ENCODE measurements at regions not wholly inside any gene's neighbourhood (a gene's known extent, or its start where the extent isn't known, plus 50 kb on each side); places are given as distances from the start of the nearest gene placed in this dataset.
"Not testable (repeated sequence)": the region's sequence is repeated elsewhere in the genome, so short reads cannot be mapped to it uniquely, and the experiment has no call there.

DNA sequence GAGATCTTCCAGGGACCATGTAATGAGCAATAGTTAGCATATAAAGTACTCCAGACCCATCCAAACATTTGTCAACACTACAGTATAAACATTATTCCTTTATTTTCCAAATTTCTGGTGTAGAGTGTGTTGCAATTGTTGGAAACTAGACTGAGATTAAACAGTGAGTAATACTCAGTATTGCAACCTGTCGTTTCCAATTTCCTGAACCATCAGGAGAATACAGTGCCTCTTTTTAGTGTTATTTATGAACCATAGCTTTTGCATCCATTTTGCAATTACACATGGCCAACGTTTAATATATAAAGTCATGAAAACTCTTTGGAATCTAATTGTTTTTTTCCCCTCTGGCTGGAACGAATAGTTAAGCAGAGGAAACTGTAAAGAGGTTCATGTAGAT is 58.3 kb upstream of the DHRSX start:
- no peak for DNase-seq (ENCODE audit: low read depth)
- H3K4me3 ChIP-seq (ENCODE audit: low read depth, low read length), result no peak overlapping the region
- no peak for TF ChIP-seq CTCF (conservative IDR thresholded peaks at IDR 0.05; ENCODE audit: low read depth, low read length)

GRCh38 chrX:2554891-2555290 is 54.1 kb upstream of the DHRSX start:
- TF ChIP-seq CTCF (conservative IDR thresholded peaks at IDR 0.05; ENCODE audit: low read depth, low read length), result no peak
- no peak for DNase-seq (ENCODE audit: low read depth)
- no peak overlapping the region for H3K4me3 ChIP-seq (ENCODE audit: low read depth, low read length)

GRCh38 chrX:2554066-2554465 is 53.3 kb upstream of the DHRSX start:
- H3K4me3 ChIP-seq (ENCODE audit: low read depth, low read length), result not testable (repeated sequence)

DNA sequence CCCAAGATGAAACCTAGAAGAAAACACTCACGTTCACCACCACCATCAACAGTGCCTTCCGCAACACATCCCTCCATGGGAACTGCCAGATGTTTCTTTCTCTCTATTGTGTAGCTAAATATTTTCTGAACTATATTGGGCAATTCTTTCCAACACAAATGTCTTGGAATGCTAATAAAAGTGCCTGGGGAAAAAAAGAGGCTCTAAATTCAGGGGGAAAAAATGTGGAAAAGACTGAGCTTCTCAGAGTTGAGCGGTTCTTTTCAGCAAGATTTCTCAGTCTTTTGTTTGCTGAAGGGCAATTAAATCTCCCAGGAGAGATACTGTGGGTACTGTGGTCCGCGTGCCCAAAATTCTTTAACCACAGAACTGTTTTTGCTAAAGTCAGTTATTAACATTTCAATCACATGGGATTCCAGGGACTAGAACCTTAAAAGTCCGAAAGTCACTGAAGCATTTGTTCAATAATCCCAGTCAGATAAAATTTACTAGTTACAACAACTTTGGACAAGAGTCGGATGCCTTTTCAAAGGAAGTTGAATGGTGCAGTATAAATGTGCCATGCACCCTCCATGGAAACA is 51.9 kb upstream of the DHRSX start:
- DNase-seq (ENCODE audit: low read depth), result peak; percentile 52
- no peak for TF ChIP-seq CTCF (conservative IDR thresholded peaks at IDR 0.05; ENCODE audit: low read depth, low read length)
- H3K4me3 ChIP-seq (ENCODE audit: low read depth, low read length), result no peak overlapping the region

More at GRCh38 chrX:2554066-2554465, 53.3 kb upstream of the DHRSX start:
- not testable (repeated sequence) for DNase-seq (ENCODE audit: low read depth)

- DNase-seq (ENCODE audit: low read depth), result no peak
- no peak overlapping the region for H3K4me3 ChIP-seq (ENCODE audit: low read depth, low read length)
- TF ChIP-seq CTCF (conservative IDR thresholded peaks at IDR 0.05; ENCODE audit: low read depth, low read length), result no peak
These were observed 49.7 kb upstream of the DHRSX start for GRCh38 chrX:2550328-2551020.

All from epithelial cell of proximal tubule (primary cell).